Testis (tissue), 2 donors: ENCODE measurements at regions not wholly inside any gene's neighbourhood (a gene's known extent, or its start where the extent isn't known, plus 50 kb on each side); places are given as distances from the start of the nearest gene placed in this dataset.

ENCODE experiments used
- DNase-seq: peaks from one replicate; pipeline ENCODE4 v3.0.0-alpha.2; 2019
- H3K27ac ChIP-seq, 2 donors: fragments of 200-600 bp; sonication (generic); one replicate each; pipeline ENCODE4 v1.5.1; 2019
- H3K27me3 ChIP-seq: fragments of 200-600 bp; sonication (generic); one replicate; pipeline ENCODE4 v1.5.1; 2019
- H3K36me3 ChIP-seq: fragments of 200-600 bp; sonication (generic); one replicate; pipeline ENCODE4 v1.5.1; 2017; ENCODE audit warnings: low read depth; ENCODE audit errors: missing control alignments
- H3K4me1 ChIP-seq: fragments of 200-600 bp; sonication (generic); one replicate; pipeline ENCODE4 v1.5.1; 2019
- H3K4me3 ChIP-seq, 2 donors: fragments of 200-600 bp; sonication (generic); one replicate each; pipeline ENCODE4 v1.5.1; 2017 to 2019
- H3K9me3 ChIP-seq: fragments of 200-600 bp; sonication (generic); one replicate; pipeline ENCODE4 v1.5.1; 2017
- CTCF ChIP-seq, 3 experiments: fragments of 450-650 bp in 2 of 3; fragments of 200-600 bp in 1 of 3; sonication (generic) in 1 of 3; IDR thresholded peaks; one replicate each; pipeline ENCODE4 v1.5.1; 2016 to 2019; ENCODE audit warnings: antibody characterized with exemption in 3 of 3, mild to moderate bottlenecking in 2 of 3, moderate library complexity in 1 of 3
- POLR2A ChIP-seq: fragments of 450-650 bp; IDR thresholded peaks from one replicate; pipeline ENCODE4 v1.6.1; 2017; ENCODE audit warnings: antibody characterized with exemption, mild to moderate bottlenecking, moderate library complexity
- WGBS, 2 donors: methylation state at CpG; one replicate each; pipeline ENCODE4 v1.1.5; 2018; 5-methylcytosine and 5-hydroxymethylcytosine counted together
- intact Hi-C: fragments of 100-400 bp; cut with DNase I; formaldehyde crosslinking; loops from one replicate; pipeline ENCODE4 v1.15.1; 2023; ENCODE audit warnings: low total_unique reads

- no peaks in the 10 kb centered on the region for H3K36me3 ChIP-seq
- peaks cover 8% of the 10 kb centered on the region for H3K4me1 ChIP-seq
- H3K27ac ChIP-seq: no peak overlapping the region
- intact Hi-C loops: loop anchor here (2.0 kb wide), 1 partner anchor 377 kb away; no protein-coding TSS in a partner anchor
- no peak for DNase-seq
- no peaks in the 10 kb centered on the region for H3K27me3 ChIP-seq
- TF ChIP-seq POLR2A (no peak), CTCF (IDR thresholded peaks at IDR 0.05) (no peak)
- no peaks in the 10 kb centered on the region for H3K9me3 ChIP-seq
- 82 to 87% methylated on average over 23 to 26 of the region's 26 CpGs for WGBS, 2 donors
- no peak overlapping the region for H3K4me3 ChIP-seq
Measured at GRCh38 chr2:121073320-121074210, 211.4 kb downstream of the TFCP2L1 start.

GRCh38 chr2:121074293-121074932 is 210.6 kb downstream of the TFCP2L1 start:
- Histone ChIP-seq H3K27ac (no peak overlapping the region), H3K27me3 (no peaks in the 10 kb centered on the region), H3K9me3 (no peaks in the 10 kb centered on the region), H3K36me3 (no peaks in the 10 kb centered on the region), H3K4me3 (no peak overlapping the region), H3K4me1 (peaks cover 8% of the 10 kb centered on the region)
- TF ChIP-seq POLR2A (no peak), CTCF (IDR thresholded peaks at IDR 0.05) (no peak)
- 68 to 77% methylated on average over 11 of the region's 11 CpGs for WGBS, 2 donors
- intact Hi-C loops: no loop called here
- no peak for DNase-seq

GRCh38 chr2:121075006-121075551 is 209.9 kb downstream of the TFCP2L1 start:
- H3K4me3 ChIP-seq: no peak overlapping the region
- WGBS, 2 donors: 7 to 11% methylated on average over 14 of the region's 14 CpGs
- intact Hi-C loops: no loop called here
- H3K27me3 ChIP-seq: no peaks in the 10 kb centered on the region
- no peaks in the 10 kb centered on the region for H3K36me3 ChIP-seq
- H3K4me1 ChIP-seq: peaks cover 8% of the 10 kb centered on the region
- TF ChIP-seq CTCF (IDR thresholded peaks at IDR 0.05): no peak
- peak; percentile 56 for TF ChIP-seq POLR2A
- no peaks in the 10 kb centered on the region for H3K9me3 ChIP-seq
- H3K27ac ChIP-seq: no peak overlapping the region
- DNase-seq: peak; percentile 82

- WGBS, 2 donors: 21 to 36% methylated on average over 18 to 19 of the region's 19 CpGs
- DNase-seq: peak; percentile 38
- TF ChIP-seq CTCF (IDR thresholded peaks at IDR 0.05) (no peak), POLR2A (no peak)
- intact Hi-C loops: no loop called here
- Histone ChIP-seq H3K9me3 (no peaks in the 10 kb centered on the region), H3K27me3 (no peaks in the 10 kb centered on the region), H3K27ac (no peak overlapping the region), H3K4me1 (peaks cover 8% of the 10 kb centered on the region), H3K36me3 (no peaks in the 10 kb centered on the region), H3K4me3 (no peak overlapping the region)
Measured at GRCh38 chr2:121075641-121076497, 209.1 kb downstream of the TFCP2L1 start.
